Uterus (tissue), 2 donors: ENCODE measurements at regions not wholly inside any gene's neighbourhood (a gene's known extent, or its start where the extent isn't known, plus 50 kb on each side); places are given as distances from the start of the nearest gene placed in this dataset.

Experiments
- CTCF ChIP-seq, 4 experiments: fragments of 200-600 bp in 2 of 4; fragments of 450-650 bp in 2 of 4; sonication (generic) in 2 of 4; IDR thresholded peaks; one replicate each; pipeline ENCODE4 v1.5.1; 2016 to 2019; ENCODE audit warnings: antibody characterized with exemption in 4 of 4, mild to moderate bottlenecking in 2 of 4, moderate library complexity in 1 of 4
- POLR2A ChIP-seq, 2 donors: fragments of 450-650 bp; IDR thresholded peaks; one replicate each; pipeline ENCODE4 v1.6.1; 2016; ENCODE audit warnings: antibody characterized with exemption in 2 of 2, mild to moderate bottlenecking in 1 of 2, moderate library complexity in 1 of 2

GRCh38 chr22:49017482-49018329 lies 810.0 kb downstream of the BRD1 start:
- TF ChIP-seq CTCF (IDR thresholded peaks at IDR 0.05), result no peak
- no peak for TF ChIP-seq POLR2A (IDR thresholded peaks at IDR 0.05)
